ENCODE measurements at regions not wholly inside any gene's neighbourhood (a gene's known extent, or its start where the extent isn't known, plus 50 kb on each side); places are given as distances from the start of the nearest gene placed in this dataset.

GRCh38 chr18:55114876-55115275 lies 155.6 kb upstream of the CCDC68 start:
- Histone ChIP-seq H4K20me1 (ENCODE audit: insufficient read depth) (no peaks in the 10 kb centered on the region), H3K79me2 (replicated peaks; ENCODE audit: insufficient read depth, low read length) (no peaks in the 10 kb centered on the region), H3F3A (ENCODE audit: insufficient read depth, low read length, poor library complexity, severe bottlenecking) (no peaks in the 10 kb centered on the region), H3K27ac (ENCODE audit: low read length) (no peak overlapping the region), H3K4me3 (ENCODE audit: low read length) (no peak overlapping the region), H3K9me3 (ENCODE audit: low read length) (no peaks in the 10 kb centered on the region), H3K36me3 (ENCODE audit: insufficient read depth, low read length) (no peaks in the 10 kb centered on the region), H3K9ac (ENCODE audit: low read length) (no peak overlapping the region), H3K9me2 (ENCODE audit: insufficient read depth, low read length) (no peaks in the 10 kb centered on the region), H3K27me3 (ENCODE audit: insufficient read depth, low read depth, low read length) (no peaks in the 10 kb centered on the region), H2AFZ (ENCODE audit: low read depth, low read length) (no peak overlapping the region), H3K4me2 (ENCODE audit: low read length) (no peak overlapping the region)
- TF ChIP-seq REST (IDR thresholded peaks at IDR 0.05; ENCODE audit: borderline replicate concordance) (no peak), TAF1 (IDR thresholded peaks at IDR 0.05; ENCODE audit: low read depth) (no peak), CTCF (IDR thresholded peaks at IDR 0.05; ENCODE audit: poor library complexity, severe bottlenecking) (no peak), POLR2AphosphoS5 (IDR thresholded peaks at IDR 0.05) (no peak), EZH2 (IDR thresholded peaks at IDR 0.05; ENCODE audit: borderline replicate concordance, insufficient read depth, low read length, poor library complexity, severe bottlenecking) (no peak), RAD21 (conservative IDR thresholded peaks at IDR 0.05) (no peak), SMC3 (conservative IDR thresholded peaks at IDR 0.05; ENCODE audit: poor library complexity) (no peak)

GRCh38 chr18:55113800-55114199 lies 154.5 kb upstream of the CCDC68 start:
- Histone ChIP-seq H3K27ac (ENCODE audit: low read length) (no peak overlapping the region), H2AFZ (ENCODE audit: low read depth, low read length) (no peak overlapping the region), H4K20me1 (ENCODE audit: insufficient read depth) (no peaks in the 10 kb centered on the region), H3K79me2 (replicated peaks; ENCODE audit: insufficient read depth, low read length) (no peaks in the 10 kb centered on the region), H3K9ac (ENCODE audit: low read length) (no peak overlapping the region), H3K9me3 (ENCODE audit: low read length) (no peaks in the 10 kb centered on the region), H3F3A (ENCODE audit: insufficient read depth, low read length, poor library complexity, severe bottlenecking) (no peaks in the 10 kb centered on the region), H3K36me3 (ENCODE audit: insufficient read depth, low read length) (no peaks in the 10 kb centered on the region), H3K27me3 (ENCODE audit: insufficient read depth, low read depth, low read length) (no peaks in the 10 kb centered on the region), H3K4me3 (ENCODE audit: low read length) (no peak overlapping the region), H3K4me2 (ENCODE audit: low read length) (no peak overlapping the region), H3K9me2 (ENCODE audit: insufficient read depth, low read length) (no peaks in the 10 kb centered on the region)
- no peak for TF ChIP-seq CTCF (IDR thresholded peaks at IDR 0.05; ENCODE audit: poor library complexity, severe bottlenecking)
- no peak for TF ChIP-seq EP300 (conservative IDR thresholded peaks at IDR 0.05; ENCODE audit: poor library complexity, severe bottlenecking)
- no peak for TF ChIP-seq REST (IDR thresholded peaks at IDR 0.05; ENCODE audit: borderline replicate concordance)
- TF ChIP-seq SMC3 (conservative IDR thresholded peaks at IDR 0.05; ENCODE audit: poor library complexity): no peak
